Left ventricle myocardium superior (tissue), 1 donor: ENCODE measurements at regions not wholly inside any gene's neighbourhood (a gene's known extent, or its start where the extent isn't known, plus 50 kb on each side); places are given as distances from the start of the nearest gene placed in this dataset.

Source experiments
- ATAC-seq: fragments of 200-7000 bp; cut with Tn5 transposase; one replicate; pipeline ENCODE4 v1.9.1; 2020; ENCODE audit warnings: mild to moderate bottlenecking, moderate library complexity
- DNase-seq: peaks from one replicate; pipeline ENCODE4 v3.0.0-alpha.2; 2020
- intact Hi-C: fragments of 100-400 bp; cut with micrococcal nuclease; formaldehyde crosslinking; loops from one replicate; pipeline ENCODE4 v1.11.0; 2022
- donor health status: DM: no; HTN: yes; CAD: no; lungs with severe emphysema.

DNA sequence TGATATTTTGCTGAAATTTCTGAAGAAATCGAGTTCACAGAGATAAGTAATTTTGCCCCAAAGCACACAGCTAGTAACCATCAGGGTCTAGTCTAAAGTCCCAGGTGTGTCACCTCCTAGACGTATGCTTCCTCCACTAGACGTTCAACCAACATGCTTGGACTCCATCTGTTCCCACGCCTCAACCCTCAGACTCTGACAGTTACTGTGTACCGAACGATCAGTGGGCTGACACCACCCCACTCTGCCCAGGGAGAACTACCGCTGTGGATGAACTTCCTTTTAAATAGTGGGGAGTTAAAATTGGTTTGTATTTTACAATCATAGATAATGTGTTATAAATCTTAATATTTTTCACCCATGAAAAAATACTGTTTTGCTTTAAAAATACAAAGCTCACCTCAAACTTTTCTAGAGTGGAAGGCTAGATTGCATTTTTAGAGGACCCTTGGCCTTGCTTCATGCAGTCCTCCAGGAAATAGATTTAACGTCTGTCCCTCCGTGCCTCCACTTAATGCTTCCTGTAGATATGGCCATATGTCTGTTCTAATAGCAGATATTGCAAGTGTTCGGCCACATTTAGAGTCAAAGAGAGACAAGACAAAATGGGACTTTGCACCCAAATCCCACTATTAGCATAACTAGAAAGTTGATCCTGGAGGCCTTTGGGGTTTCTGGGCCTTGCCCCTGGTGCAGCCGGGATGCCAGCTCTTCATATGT, 91.4 kb upstream of the ZPBP start:
- ATAC-seq (no peak), DNase-seq (no peak)
- intact Hi-C loops, result no loop called here

DNA sequence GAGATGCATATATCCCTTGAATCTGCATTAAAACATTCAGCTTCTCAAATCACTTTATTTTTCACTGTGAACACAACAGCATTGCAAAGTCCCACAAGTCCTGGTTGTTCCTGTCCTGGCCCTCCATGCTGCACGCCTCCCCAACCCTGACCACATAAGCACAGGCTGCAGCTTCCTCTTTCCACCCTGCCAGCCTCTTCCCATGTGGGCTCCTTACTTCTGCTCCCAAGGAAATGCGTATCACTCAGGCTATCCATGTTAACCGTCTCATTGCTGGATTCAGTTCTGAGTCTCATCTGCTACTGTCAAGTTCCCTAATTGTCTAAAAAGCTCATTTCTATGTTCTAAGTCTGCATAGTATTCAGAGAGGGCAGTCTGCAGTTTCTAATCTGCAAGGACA, 89.7 kb upstream of the ZPBP start:
- no peak for DNase-seq
- intact Hi-C loops, result no loop called here
- ATAC-seq, result peak; percentile 54

DNA sequence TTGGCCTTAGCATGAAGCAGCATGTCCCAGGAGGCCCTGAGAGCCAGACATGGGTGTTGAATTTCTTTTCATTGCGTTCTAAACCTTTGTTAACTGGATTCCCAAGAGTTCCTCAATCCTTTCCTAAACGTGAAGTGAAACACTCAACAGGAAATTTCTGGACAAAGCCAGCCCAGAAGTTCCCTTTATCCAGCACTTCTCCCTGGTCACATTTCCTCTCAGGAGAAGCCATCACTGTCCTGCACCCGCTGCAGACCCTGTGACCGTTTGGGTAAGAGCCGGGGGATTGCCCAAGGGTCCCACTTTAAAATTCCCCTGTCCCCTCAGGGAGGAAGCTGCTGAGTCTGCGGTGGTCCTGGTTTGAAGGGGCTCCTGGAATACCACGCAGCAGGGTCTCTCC, 88.0 kb upstream of the ZPBP start:
- ATAC-seq, result no peak
- intact Hi-C loops, result no loop called here

DNA sequence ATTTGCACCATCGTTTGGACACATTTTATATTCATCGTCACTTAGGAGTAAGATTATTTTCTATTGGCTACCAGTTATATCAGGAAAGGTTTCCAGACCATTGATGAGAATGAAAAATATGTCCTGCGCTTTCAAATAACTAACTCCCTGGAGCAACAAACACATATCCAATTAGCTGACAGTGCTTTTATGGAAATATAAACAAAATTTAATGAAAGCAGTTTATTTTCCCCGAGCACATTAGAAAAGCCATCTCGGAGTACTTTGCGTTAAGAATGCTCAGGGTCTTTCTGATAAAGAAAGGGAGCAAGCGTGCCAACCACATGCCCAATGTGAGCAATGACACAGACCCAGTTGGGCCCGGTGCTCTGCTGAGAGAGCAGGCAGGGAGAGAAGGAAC, 85.1 kb upstream of the ZPBP start:
- ATAC-seq, result no peak

More for the DNA sequence above, 88.0 kb upstream of the ZPBP start:
- DNase-seq, result no peak

DNA sequence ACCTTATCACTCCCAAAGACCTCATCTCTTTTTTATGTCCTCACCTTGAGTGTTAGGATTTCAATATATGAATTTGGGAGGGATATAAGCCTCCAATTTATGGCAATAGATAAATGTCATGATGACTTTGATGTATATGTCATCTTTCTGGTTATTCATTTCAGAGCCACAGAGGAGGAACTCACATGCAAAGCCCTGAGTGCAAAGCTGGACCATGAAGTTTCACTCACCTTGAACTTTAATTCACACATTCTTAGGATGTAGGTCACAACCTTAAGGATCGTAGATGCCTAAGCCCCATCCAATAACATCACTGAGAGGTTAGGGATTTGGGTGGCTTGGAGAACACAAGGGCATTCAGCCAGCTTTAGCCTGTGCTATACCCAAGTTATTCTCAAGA, 81.9 kb upstream of the ZPBP start:
- intact Hi-C loops, result no loop called here
- no peak for DNase-seq
- ATAC-seq, result no peak

More for the DNA sequence above, 85.1 kb upstream of the ZPBP start:
- no peak for DNase-seq
- intact Hi-C loops, result no loop called here

DNA sequence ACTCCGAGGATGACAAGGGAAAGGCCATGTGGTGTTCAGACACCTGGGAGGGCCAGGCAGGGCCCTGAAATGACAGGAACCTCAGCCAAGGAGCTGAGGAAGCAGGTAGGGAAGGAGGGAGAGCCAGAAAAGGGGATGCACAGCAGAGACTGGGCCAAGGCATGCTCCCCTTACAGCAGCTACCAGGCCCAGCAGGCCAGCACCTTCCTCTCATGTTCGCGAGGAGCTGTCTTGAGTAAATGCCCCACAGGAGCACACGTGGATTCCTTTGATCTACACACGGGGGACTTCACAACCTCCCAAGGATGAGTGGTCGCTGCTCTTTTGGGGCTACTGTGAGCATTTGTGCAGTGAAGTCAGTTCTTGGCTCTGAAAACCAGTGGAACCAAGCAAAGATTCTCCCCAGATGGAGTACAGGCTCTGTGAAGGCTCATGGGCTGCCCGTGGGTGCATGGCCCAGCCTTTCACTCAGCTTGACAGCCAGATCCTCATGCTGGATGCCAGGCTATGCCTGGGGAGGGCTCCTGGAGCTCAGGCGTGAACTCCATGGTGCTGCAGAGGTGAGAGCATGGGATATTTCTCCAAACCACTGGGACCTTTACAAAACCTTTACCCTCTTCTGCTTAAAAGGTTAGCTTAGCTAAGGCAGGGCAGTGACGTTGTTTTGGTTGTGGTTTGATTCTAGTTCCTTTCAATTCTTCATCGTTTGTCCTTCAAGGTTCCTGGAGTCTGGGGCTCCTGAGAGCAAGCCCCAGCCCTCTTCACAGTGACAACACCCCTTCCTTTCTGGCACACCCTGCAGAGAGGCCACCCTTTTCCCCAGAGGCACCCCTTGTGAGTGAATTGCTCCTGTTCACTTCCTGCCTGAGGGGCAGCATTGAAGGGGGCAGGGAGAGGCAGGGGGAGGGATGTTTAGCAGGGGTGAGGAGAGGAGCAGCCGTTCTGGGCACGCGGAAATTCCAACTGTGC, 74.2 kb upstream of the ZPBP start:
- ATAC-seq (no peak), DNase-seq (no peak)
- intact Hi-C loops, result no loop called here

DNA sequence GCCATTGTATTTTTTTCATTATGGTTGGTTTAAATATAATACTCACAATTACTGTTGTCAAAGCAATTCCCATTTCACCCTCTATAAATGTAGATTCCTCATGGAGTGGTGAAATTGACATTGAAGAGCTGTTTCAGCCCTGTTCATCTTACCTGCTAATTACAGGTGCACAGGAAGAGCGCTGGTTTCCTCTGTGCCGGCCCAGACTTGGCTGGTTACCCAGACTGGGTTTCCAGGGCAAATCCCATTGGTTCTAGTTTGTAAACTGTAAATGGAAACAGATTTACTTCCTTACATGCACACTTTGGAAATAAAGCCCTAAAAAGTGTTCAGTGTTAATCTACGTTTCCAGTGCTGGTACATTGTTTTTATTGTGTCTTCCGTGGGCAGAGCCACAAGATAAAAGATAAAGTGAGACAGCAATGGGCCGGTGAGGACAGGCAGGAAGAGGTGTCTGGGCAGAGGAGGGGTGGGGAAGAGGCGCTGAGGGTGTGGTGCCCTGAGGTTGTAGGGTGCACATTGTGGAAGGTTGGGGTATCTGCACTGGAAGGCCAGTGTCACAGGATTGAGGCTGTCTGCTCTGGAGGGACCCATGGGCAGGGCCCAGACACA, 71.6 kb upstream of the ZPBP start:
- ATAC-seq (no peak), DNase-seq (no peak)
- intact Hi-C loops, result no loop called here

DNA sequence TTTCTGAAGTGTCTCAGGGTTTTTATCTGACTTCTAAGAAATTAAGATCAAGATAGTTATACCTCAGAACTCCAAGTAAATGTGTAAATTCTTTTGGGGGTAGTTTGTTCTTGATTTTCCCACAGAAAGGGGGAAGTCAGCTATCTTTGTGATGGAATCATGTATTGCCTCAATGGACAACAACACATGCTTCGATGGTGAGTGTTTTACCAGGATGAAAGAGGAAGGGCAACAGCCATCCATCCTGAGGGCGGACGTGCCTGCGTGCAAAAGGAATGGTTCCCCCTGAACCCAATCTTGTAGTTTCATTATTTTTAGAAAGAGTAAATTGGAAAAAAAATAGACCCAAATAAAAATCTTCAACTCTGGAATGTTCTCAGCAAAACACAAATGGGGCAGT, 67.2 kb upstream of the ZPBP start:
- ATAC-seq (no peak), DNase-seq (no peak)
- intact Hi-C loops, result no loop called here

DNA sequence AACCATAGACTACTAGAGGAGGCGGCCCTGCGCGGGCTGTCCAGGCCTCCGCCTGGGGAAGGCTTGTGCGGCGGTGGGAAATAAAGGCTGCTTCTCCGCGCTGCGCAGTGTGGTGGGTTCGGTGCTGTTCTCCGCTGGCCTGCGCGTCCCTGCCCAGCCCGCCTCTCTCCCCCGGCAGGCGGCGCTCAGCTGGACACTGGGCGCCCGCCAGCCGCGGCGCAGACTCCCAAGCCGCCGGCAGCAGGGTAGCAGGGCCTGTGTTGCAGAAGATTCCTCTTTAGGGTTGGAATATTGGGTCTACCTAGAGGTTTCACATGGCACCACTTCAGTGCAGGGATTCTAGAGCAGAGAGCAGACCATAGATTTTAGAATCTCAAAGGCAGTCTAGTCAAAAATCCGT, 66.1 kb upstream of the ZPBP start:
- no peak for ATAC-seq
- DNase-seq, result no peak
- intact Hi-C loops, result no loop called here

DNA sequence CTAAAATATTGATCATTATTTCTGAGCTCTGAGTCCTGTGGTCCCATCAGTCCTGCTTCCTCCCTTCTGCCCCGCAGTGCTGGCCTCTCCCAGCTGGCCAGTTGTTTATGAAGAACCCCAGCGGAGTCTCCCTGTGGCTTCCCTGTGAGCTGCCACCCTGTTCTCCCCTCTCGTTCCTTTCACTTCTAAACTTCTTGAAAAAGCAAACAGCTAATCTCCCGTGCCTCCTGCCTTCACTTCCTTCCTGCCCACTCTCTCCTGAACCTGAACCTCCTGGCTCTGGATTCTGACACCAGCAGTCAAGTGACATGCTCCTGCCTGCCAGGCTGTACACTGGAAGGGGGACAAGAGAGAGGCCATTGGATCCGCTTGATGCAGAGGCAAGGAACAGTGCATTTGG, 63.7 kb upstream of the ZPBP start:
- DNase-seq, result no peak
- intact Hi-C loops, result no loop called here
- no peak for ATAC-seq

DNA sequence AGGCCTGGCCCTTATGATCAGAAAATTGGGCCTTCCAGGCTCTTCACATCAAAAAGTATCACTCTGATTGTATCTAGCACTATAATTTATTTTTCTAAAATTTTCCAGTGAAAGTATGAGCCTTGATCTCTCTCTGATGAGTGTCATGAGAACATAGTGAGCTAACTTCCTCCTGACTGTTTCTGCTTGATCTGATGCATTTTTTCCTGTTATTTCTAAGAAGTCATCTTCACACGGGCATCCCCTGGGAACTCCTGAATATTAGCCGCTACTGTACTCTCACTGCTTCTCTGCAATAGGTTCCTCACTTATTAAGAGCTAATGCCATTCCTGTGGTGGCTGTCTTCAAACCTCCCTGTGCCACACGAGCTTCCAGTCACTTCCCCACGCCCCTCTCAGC, 63.1 kb upstream of the ZPBP start:
- no peak for DNase-seq
- no peak for ATAC-seq
- intact Hi-C loops, result no loop called here

DNA sequence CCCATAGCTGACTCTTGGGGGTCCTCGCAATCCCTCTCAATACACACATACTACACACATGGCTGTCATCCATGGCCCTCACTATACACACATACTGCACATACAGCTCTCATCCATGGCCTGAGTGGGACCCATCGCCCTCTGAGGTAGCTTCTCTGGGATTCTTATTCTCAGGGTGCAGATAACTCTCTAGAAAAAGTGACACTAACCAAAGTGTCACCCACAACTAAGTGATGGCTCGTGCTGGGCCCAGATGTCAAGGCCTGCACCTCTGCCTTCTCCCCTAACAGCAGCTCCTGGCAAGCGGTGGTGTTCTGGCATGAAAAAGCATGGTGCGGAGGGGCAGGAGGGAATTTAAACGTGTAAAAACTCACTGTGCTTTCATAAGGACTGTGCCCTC, 62.7 kb upstream of the ZPBP start:
- ATAC-seq, result no peak
- no peak for DNase-seq
- intact Hi-C loops, result no loop called here

DNA sequence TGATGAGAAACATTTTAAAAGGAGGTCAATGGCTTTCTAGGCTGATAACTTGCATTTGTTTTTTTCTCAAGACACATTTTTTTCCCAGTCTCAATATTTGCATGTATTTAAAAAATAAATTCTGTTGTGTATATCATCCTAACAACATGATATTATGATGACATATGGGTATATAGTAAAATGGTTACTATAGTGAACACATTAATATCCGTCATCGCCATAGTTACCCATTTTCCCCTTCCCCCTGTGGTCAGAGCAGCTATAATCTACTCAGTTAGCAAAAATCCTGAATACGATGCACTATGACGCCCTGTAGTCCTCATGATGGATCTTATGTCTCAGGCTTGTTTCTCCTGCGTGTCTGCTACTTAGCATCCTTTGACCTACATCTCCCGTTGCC, 60.9 kb upstream of the ZPBP start:
- intact Hi-C loops, result no loop called here
- ATAC-seq, result no peak
- no peak for DNase-seq

DNA sequence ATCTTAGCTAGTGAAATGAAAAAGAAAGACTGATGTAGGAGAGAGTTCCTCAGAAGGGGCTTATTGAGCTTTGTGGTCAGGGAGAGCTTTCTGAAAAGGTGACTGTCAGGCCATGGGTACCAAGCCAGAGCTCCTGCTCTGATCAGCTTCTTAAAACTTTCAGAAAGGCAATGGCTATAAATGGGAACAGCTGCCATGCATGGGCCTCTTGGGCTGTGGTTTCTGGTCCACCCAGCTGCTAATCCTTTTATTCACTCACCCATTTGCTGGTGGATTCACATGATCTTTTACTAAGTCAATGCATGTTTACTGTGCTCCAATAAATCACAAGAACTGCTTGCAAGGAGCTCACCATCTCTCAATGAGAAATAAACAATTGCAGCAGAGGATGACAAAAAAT, 60.1 kb upstream of the ZPBP start:
- ATAC-seq (no peak), DNase-seq (no peak)
- intact Hi-C loops, result no loop called here

DNA sequence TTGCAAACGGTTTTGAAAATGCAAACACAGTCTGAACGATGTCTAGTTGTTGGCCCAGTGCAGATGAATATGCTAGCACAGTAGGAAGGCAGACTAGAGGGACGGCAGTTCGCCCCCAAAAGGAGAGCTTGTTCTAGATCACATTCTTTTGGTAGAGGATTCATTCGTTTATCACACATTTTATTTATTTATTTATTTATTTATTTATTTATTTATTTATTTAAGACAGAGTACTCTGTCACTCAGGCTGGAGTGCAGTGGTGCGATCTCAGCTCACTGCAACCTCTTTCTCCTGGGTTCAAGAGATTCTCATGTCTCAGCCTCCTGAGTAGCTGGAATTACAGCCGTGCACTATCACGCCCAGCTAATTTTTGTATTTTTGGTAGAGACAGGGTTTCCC, 59.4 kb upstream of the ZPBP start:
- DNase-seq (no peak), ATAC-seq (no peak)
- intact Hi-C loops, result no loop called here

DNA sequence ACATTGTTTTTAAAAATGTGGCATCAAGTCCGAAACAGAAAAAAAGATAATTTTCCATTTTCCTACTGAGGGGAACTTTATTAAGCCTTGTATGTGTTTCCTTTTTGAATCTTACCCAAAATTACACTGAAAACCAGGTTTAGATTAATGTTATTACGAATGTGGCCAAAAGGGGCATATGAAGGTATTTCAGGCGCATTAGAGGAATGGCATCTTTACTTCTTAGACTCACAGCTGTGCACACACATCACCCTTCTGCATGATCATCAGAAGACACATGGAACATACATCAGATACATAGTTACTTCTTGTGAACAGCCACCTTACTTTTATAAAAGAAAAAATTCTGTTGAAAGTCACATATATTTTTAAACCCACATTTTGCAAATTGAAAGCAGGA, 58.6 kb upstream of the ZPBP start:
- DNase-seq, result no peak
- intact Hi-C loops, result no loop called here
- no peak for ATAC-seq

DNA sequence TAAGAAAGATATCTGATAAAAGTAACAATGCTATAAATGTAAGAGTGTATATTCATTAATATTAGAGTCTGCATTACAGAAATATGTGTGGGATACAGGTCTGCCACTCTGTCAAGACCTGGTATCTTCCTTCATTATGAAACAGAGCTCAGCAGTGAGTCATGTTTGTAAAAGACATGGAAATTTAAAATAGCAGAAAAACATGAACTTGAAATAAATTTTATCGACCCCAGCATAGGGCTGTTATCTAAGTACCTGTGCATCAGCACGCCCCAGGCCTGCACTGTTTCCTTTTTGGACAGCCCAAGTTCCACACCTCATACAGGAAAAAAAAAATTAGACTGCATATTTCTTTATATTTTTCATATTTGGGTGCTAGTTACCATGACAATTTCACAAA, 58.0 kb upstream of the ZPBP start:
- no peak for ATAC-seq
- intact Hi-C loops, result no loop called here
- DNase-seq, result no peak

DNA sequence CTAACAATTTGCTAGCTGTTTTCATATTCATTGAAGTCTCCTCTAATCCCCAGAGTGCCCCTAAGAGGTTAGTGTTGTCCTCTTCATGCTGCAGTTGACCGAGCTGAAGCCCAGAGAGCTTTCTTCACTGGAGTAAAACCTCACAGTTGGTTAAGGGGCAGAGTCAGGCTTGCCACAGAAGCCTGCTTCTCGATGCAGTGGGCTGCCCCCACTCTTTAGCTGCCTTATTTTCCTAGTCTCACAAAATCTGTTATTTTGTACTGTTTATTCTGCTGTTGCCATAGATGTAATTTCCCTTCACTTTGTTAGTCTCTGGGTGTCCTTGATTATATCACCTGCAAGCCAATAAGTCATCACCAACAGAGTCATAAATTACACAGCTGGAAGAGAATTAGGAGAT, 56.3 kb upstream of the ZPBP start:
- no peak for ATAC-seq
- intact Hi-C loops, result no loop called here

DNA sequence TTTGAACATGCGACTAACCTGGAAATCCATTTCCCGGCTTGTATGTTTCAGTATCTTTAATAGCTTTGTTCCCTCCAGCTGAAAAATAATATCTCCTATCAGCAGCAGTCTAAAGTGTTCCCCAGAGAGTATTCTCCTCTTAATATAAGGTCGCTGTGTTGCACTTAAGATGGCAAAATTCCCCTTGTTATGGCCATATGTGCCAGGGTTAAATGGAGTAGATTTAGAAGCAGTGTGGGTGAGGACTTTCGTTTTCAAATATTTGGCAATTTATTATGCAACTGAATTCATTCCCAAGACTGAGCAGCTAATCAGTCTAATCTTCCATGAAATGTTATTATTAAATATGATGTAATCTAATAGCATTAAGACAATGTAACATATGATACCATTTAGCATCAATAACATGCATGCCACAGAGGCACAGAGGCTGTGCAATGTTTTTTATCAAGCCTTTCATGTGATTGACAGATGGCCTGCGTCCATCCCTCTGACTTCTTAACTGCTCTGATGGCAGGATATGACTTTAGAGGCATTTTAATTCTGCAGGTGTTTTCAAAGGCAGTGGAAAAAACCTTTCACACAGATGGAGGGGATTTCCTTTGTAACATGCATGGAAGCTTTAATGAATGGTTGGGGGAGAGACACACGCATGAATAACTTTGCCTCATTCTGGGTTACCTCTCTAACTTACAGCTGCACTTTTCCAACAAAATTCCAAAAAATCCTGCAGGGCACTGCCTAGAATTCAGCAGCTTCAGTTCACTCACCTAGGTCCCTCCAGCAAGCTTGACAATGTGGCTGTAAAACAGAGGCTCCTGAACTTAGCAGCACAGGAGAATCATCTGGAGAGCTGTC, 55.1 kb upstream of the ZPBP start:
- DNase-seq (no peak), ATAC-seq (no peak)
- intact Hi-C loops, result no loop called here

More for the DNA sequence above, 56.3 kb upstream of the ZPBP start:
- no peak for DNase-seq
